GM23248 (cell line): ENCODE measurements at regions not wholly inside any gene's neighbourhood (a gene's known extent, or its start where the extent isn't known, plus 50 kb on each side); places are given as distances from the start of the nearest gene placed in this dataset.

Experiments
- EZH2 ChIP-seq: fragments of 200-600 bp; sonication (generic); IDR thresholded peaks from 2 replicates; pipeline ENCODE4 v1.6.1; 2018; ENCODE audit warnings: antibody characterized with exemption, mild to moderate bottlenecking; ENCODE audit not compliant: insufficient read depth, poor library complexity, severe bottlenecking
- EZH2phosphoT487 ChIP-seq: fragments of 200-600 bp; sonication (generic); IDR thresholded peaks from 2 replicates; pipeline ENCODE4 v1.6.1; 2018; ENCODE audit warnings: antibody characterized with exemption, moderate library complexity, mild to moderate bottlenecking, low read depth; ENCODE audit not compliant: insufficient read depth

- TF ChIP-seq EZH2 (no peak), EZH2phosphoT487 (no peak)
Observed at GRCh38 chr18:76203552-76203951, 291.5 kb downstream of the ZNF516 start.
